T-helper 22 cell (primary cell): ENCODE measurements at regions not wholly inside any gene's neighbourhood (a gene's known extent, or its start where the extent isn't known, plus 50 kb on each side); places are given as distances from the start of the nearest gene placed in this dataset.
"Not testable (repeated sequence)": the region's sequence is repeated elsewhere in the genome, so short reads cannot be mapped to it uniquely, and the experiment has no call there.

ENCODE experiments used
- DNase-seq: peaks from one replicate; pipeline ENCODE4 v3.0.0-alpha.2; 2020; ENCODE audit warnings: low read depth

DNA sequence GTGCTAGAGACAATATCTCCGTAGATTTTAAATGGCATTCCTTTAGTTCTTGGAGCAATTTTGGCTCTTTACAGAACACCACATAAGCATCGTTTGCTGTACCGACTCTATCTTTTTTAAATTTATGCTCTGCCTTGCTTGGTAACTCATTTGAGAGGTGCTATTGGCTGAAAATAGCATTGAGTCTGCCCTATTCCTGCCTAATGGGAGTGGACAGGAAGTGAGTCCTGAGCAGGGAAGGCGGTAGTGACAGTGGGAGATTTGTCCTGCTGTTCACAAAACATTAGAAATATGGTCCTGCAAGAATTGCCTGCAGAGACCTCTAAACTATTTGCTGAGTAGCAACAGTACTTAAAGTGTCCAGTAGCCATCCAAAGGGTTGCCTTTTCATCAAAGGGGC is 115.2 kb upstream of the IFNE start:
- no peak for DNase-seq

DNA sequence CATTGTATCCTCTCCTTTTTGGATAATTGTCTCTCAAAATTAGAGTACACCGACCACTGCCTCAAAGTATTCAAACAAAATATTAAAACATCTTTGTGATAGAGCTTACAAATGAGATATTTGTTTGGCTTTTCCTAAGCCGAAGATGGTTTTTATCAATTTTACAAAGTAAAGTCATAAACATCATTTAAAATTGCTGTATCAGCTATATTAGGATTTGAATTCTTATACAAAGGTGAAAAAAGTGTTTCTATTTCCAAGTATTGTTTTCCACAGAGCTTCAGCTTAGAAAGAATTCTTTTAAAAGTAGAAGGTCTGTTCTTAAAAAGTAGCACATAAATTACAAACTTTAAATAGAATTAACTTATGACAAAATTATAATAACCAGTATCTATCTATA is 116.6 kb upstream of the IFNE start:
- DNase-seq = no peak

DNA sequence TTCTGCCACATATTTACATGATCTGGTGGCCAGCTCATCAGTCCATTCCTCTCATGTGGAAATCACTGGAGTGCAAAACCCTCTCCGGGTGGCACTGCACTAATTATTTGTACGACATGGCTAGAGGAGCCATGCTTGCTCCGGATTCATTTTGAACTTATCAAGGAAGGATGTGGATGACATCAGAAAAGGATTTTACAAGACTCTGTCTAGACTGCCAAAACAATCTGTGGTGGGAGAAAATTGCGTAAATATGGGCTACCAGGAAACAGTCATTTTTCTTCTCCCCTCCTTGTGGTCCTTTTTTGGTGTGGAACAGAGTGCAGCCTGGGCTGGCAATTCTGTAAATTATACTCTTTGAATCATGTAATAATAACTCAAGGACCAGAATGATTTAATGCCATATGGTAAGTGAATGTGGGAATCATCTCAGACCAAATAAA is 123.4 kb upstream of the IFNE start:
- DNase-seq = no peak

GRCh38 chr9:21607576-21607975 is 125.5 kb upstream of the IFNE start:
- DNase-seq = no peak

DNA sequence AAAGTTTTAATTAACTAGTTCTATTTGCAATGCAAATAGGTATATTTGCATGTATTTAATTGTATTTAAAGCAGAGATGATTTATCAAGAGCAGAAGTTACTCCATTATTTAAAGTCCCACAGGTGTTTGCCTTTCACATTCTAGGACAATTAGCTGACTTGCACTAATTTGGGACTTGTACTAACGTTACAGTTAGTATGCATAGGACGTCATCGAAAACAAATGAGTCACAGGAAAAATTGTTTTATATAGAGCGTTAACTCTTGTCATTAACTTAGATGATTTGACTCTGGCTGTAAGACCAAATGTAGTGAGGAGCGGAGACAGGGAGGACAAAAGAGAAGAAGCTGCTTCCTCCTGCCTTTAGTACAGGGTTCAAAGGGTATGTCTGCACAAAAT is 126.1 kb upstream of the IFNE start:
- DNase-seq = no peak

GRCh38 chr9:21609506-21609905 is 127.4 kb upstream of the IFNE start:
- DNase-seq = no peak

DNA sequence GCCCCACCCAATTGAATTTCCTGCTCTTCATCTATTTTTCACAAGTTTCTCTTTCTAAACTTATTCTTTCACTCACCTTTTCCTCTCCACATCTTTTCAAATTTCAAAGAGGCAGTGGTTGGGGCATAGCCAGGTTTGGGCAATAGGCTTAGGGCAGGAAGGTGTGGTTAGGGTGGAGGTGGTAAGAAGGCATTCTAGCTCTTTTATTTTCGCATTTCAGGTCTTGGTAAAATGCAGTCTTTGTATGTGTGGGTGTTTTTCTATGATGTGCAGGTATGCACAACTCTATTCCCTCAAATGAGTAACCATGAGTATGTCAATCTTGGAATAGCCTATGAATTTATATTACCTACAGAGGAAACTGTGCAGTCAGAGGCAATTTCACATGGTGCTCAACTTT is 129.8 kb upstream of the IFNE start:
- no peak for DNase-seq

DNA sequence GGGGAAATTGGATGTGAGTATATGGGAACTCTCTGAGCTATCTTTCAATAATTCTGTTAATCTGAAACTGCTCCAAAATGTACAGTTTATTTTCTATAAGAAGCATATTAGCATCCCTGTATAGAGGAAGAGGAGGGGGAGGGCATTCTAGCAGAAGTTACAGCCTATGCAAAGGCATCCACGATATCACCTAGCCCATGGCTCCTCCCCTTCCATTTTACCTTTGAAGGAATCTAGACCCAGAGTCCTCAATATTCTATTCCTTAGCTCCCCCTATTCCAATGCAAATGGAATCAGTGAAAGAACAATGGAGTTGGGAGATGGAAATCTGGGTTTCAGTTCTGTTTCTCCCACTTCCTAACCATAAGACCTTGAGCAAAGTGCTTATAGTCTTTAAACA is 132.9 kb upstream of the IFNE start:
- DNase-seq = no peak

DNA sequence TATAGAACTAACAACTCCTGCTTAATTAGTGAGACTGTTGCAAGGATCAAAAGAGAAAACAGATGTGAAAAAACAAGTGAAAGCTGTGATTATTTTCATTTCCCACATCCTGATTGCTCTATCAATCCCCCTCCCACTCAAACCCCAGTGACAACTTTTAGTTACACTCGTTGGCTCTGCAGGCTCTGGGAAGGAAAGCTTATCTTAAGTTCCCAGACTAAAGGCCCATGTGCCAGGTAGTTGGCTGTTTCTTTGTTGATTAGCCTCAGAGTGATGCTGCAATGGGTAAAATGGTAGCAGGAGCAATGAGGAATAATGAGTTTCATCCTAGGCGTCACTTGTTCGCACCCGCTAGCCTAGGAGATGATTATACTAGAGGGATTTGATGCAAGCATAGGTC is 133.3 kb upstream of the IFNE start:
- DNase-seq = no peak

DNA sequence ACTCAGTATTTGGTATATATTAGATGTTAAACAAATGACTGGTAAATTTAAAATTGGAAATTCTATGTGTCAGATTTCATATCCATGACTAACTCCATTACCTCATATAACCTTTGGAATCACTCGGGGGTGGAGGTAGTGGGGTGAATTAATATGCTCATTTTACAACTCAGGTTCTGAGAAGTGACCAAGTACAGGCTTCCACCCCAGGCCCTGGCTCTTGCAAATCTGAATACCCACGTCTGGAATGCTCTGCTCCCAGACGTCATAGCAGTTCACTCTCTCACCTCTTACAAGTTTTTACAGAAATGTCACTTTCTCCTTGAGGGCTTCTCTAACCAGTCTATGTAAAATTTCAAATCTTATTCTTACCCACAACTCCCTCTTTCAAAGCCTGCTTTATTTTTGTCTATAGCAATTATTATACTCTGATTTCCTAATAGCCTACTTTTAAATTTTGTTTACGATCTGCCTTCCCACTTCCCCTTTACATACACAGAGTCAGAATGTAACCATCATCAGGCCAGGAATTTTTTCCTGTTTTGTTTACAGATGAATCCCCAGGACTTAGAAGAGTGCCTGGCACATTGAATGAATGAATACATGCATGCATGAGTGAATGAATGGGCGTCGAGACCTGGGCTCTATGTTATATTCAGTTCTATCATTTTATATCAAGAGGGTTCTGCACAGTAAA is 134.1 kb upstream of the IFNE start:
- DNase-seq = no peak

DNA sequence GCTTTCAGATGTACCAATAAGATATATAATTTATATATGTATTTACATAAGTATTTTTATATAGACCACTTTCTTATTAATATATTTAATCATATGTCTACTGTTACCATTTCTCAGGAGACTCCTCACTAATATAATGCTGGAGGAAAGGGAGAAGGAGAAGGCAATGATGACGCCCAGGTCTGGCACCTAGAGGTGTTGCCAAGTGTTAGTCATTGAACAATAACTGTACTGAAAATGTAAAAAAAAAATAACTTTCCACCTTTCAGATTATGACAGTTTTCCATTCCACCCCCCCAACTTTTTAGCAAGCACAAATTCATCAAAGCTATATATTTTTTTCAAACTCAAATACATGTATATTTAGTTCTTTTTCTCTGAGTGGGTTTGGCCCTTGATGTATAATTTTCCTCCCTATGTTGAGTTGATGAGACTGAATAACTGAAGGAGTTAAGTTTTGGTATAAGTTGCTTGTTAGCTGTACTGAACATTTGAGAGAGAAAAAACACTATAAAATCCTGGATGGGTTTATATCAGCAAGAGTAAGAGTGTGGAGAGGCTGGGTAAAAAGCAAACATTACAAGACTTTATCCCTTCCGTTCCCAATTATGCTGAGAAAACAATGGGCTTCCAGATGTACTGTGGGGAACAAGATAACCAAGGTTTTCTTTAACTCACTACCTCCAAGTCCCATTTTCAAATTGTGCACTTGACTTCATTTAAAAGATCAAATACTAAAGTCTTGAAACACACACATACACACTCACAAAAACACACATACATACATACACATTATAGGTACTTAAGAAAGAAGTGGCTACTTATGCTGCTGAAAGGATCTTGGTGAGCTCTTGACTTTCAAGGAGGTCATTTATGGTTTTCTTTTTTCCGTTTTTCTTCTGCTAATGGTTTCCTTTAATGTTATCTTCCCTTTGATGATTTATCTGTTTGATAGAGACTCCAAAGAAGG is 142.8 kb upstream of the IFNE start:
- no peak for DNase-seq

GRCh38 chr9:21626493-21626892 is 144.4 kb upstream of the IFNE start:
- no peak for DNase-seq

DNA sequence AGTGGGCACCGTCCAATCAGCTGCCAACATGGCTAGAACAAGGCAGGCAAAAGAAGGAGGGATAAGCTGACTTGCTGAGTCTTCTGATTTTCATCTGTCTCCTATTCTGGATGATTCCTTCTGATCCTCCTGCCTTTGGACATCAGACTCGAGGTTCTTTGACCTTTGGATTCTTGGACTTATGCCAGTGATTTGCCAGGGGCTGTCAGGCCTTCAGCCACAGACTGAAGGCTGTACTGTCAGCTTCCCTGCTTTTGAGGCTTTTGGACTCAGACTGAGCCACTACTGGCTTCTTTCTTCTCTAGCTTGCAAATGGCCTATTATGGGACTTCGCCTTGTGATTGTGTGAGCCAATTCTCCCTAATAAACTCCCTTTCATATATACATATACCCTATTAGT is 146.8 kb upstream of the IFNE start:
- DNase-seq = not testable (repeated sequence)

- DNase-seq = no peak
Measured at GRCh38 chr9:21634951-21635350, 152.8 kb upstream of the IFNE start.

DNA sequence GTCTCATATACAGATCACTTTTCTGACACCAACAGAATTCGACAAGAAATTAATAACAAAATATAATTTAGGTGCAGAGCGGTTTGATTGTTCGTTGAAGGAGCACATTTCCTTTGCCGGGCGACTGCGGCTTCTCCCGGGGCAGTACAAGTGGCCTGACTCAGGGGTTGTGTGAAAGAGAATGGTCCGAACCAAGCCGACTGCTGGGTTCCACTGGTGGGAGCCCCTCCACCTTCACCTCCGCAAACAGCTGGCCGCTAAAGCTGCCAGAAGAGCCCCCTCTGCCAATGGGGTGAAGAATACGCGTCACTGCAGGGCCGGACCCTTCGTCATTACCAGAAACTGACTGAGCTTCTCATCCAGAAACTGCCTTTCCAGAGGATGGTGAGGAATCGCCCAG is 156.0 kb upstream of the IFNE start:
- no peak for DNase-seq

GRCh38 chr9:21653091-21653490 is 149.3 kb upstream of the MTAP start:
- no peak for DNase-seq

- no peak for DNase-seq
Measured at GRCh38 chr9:21653589-21653988, 148.8 kb upstream of the MTAP start.

DNA sequence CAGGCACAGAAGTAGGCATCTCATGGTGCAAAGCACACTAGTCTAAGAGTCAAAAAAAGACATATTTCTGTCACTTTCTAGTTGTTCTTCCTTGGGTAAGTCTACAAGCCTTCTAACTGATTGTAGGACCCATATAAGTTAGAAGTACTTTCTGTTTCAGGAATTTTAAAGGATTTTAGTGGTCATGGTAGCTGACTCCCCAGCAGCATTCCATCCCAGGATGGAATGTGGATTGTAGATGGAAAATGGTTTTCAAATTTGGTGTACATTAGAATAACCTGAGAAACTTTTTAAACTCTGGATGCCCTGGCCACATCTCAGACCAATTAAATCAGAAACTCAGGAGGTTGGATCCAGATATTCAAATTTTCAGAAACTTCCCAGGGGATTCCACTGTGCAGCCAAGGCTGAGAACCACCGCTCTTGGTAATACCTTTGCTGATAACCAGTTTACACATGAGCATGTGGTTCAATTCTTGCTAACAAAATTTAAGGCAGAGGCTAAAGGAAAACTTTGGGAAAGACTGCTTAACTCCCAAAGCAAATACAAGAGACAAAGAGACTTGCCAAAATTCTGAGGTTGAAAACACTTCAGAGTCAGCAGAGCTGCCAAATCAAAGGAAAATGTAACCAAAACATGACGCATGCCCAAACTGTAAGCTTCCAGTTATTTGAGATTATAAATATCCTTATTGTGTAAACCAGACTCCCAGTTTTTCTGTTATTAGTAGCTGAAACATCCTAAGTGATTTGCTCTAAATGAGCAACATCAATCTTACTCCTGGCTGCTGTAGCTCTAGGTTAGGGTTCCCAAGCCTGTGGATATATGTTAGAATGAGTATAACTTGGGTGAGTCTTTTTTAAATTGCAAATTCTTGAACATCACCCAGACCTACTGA is 145.4 kb upstream of the MTAP start:
- no peak for DNase-seq

DNA sequence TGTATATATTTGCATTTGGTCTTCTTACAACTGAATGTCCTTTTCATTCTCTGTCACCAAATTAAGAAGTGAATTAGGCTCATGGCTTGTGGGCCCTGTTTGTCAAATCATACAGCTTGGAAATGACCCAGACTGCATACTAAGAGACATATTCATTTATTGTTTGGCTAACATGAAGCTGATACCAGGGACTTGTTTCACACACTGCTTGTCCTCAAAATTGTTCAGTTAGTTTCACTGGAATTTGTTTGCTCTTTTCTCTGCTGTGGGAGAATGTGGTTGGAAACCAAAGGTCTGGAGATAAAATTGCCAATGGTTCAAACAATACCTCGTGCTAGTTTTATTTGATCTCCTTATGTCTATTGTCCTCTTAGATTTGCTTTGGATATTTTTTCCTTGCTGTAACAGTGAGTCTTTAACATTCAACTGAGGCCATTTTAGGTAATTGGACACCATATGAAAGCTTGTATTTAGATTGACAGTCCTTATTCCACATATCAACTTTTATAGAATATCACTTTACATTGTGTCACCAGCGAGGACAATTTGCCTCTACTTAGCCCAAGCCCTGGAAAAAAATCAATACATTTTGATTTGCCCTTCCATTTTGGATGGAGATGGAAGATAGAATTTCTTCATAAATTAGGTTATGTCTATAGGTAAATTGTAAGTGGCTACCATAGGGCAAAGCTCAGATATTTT is 144.3 kb upstream of the MTAP start:
- no peak for DNase-seq

DNA sequence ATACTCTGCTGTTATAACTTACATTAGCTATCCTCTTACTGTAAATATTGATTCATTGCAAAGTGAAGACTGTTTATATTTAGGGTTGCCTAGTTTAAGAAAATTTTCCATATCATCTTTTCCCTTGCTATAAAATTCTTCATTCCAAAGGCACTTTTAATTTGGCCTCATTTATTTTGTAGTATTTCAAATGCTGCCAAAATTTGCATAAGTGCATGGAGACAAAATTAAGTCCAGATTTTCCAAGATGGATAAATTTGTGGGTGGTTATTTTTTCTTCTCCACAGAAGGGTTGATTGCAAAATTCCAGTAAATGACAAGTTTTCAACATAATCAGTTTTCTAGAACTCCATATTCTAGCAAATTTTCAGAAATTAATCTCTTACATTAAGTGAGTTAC is 141.5 kb upstream of the MTAP start:
- no peak for DNase-seq

GRCh38 chr9:21661626-21662025 is 140.8 kb upstream of the MTAP start:
- no peak for DNase-seq

GRCh38 chr9:21668516-21668915 is 133.9 kb upstream of the MTAP start:
- DNase-seq = no peak
